Left ventricle myocardium superior (tissue), 1 donor: ENCODE measurements at regions not wholly inside any gene's neighbourhood (a gene's known extent, or its start where the extent isn't known, plus 50 kb on each side); places are given as distances from the start of the nearest gene placed in this dataset.

Experiments
- ATAC-seq: fragments of 200-7000 bp; cut with Tn5 transposase; one replicate; pipeline ENCODE4 v1.9.1; 2020; ENCODE audit warnings: mild to moderate bottlenecking, moderate library complexity
- DNase-seq: peaks from one replicate; pipeline ENCODE4 v3.0.0-alpha.2; 2020
- intact Hi-C: fragments of 100-400 bp; cut with micrococcal nuclease; formaldehyde crosslinking; loops from one replicate; pipeline ENCODE4 v1.11.0; 2022
- donor health status: DM: no; HTN: yes; CAD: no; lungs with severe emphysema.

- intact Hi-C loops = no loop called here
- no peak for ATAC-seq
- no peak for DNase-seq
Observed at GRCh38 chr9:126117158-126117425, 209.5 kb upstream of the MVB12B start.

- intact Hi-C loops = no loop called here
- DNase-seq (no peak), ATAC-seq (no peak)
Observed at GRCh38 chr9:126117631-126118030, 209.0 kb upstream of the MVB12B start.

- no peak for ATAC-seq
- intact Hi-C loops = no loop called here
Observed at GRCh38 chr9:126119731-126120130, 206.9 kb upstream of the MVB12B start.

DNA sequence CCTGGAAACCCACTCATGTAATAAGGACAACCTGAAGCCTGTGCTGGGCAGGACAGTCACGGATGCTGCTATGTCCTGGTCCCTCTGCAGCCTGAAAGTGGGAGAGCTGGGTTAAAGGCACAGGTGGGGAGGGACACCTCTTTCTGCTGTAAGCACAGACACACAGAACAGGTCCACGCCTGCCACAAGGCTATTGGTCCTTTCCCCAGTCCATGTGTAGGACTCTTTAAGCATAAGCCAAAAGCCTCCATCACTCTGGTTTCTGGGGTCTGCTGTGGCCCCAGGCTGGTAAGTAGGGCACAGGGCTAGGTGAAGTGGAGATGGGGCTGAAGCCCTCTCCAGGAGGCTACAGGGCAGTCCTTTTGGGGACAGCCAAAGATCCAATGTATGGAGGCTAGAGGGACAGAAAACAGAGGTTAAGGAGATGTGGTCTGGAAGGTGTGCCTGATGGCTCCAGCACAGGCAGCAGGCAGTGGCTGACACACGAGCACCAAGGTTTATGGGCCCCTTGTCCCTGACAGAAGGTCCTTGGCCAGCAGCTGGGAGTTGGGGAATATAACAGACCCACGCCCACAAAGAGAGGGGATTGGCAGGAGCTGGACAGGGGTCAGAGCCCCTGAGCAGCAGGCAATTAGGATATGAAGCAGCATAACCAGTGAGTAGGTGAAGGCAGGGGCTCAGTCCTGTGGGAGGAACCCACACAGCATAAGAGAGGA, 203.6 kb upstream of the MVB12B start:
- ATAC-seq (no peak), DNase-seq (no peak)
- intact Hi-C loops = no loop called here

More at GRCh38 chr9:126119731-126120130, 206.9 kb upstream of the MVB12B start:
- DNase-seq = no peak

GRCh38 chr9:126123927-126124326, 202.7 kb upstream of the MVB12B start:
- DNase-seq = no peak
- ATAC-seq = no peak
- intact Hi-C loops = no loop called here

- ATAC-seq (no peak), DNase-seq (no peak)
- intact Hi-C loops = no loop called here
Observed at GRCh38 chr9:126125177-126125576, 201.5 kb upstream of the MVB12B start.

GRCh38 chr9:126125577-126125976, 201.1 kb upstream of the MVB12B start:
- intact Hi-C loops = no loop called here
- no peak for ATAC-seq
- DNase-seq = no peak

GRCh38 chr9:126125992-126126409, 200.6 kb upstream of the MVB12B start:
- DNase-seq = no peak
- intact Hi-C loops = no loop called here
- ATAC-seq = no peak

- no peak for ATAC-seq
- no peak for DNase-seq
- intact Hi-C loops = no loop called here
Observed at GRCh38 chr9:126126807-126127206, 199.8 kb upstream of the MVB12B start.

- DNase-seq = no peak
- no peak for ATAC-seq
- intact Hi-C loops = no loop called here
Observed at GRCh38 chr9:126127591-126127990, 199.0 kb upstream of the MVB12B start.

GRCh38 chr9:126128494-126129142, 198.0 kb upstream of the MVB12B start:
- intact Hi-C loops = no loop called here
- DNase-seq (no peak), ATAC-seq (no peak)

DNA sequence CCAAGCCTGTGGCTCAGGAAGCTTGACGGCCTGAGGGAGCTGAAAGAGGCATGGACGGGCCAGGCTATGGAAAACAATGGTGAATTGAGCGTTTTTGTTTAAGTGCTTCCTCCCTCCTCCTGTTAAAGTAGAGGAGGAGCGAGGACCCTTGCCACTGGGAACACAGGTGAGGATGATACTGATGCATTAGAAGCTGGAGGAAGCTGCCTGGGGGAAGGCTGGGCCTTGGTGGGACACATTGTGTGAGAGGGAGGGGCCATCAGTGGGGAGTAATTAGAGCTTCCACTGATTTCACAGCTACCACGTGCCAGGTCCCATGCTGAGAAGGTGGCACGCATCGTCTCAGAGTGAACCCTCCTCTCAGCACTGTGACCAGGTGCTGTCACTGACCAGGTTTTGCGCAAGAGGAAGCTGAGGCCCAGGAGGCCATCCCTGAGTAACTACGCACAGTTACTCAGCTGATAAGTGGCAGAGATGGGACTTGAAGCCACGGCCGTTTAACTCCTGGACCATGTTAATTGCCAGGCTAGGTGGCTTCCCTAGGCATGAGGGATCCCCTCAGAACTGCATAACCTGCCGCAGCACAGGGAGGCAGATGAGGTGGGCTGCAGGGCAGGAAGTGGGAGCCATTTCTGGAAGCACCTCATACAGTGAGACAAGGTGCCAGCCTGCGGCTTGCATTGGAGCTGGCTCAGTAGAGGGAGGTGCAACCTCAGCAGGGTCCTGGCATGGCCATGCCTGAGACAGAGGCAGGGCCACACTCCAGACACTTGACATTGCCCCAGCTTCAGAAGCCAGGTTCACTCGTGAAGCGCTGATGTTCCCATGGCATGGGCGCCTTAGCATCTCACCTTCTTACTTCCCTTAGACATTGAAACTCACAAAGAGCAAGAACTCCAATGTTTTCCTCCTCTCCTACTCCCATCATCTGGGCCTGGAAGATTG, 195.3 kb upstream of the MVB12B start:
- DNase-seq = no peak

DNA sequence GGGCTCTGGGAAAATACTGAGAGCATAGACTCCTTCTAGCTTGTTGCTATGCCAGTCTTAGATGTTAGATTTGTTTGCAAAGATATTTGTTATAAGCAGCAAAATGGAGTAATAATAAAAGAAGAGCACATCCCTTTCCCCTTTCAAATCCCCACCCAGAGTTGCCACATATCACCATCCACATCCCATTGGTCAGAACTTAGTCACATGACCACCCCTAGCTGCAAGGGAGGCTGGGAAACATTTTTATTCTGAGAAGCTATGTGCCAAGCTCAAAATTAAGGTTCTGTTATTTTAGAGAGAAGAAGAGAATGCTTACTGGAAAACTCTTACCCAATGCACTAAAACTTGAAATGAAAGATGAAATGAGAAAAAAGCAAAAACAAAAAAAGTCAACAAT, 193.9 kb upstream of the MVB12B start:
- ATAC-seq (no peak), DNase-seq (no peak)
- intact Hi-C loops = no loop called here

More for the DNA sequence above, 195.3 kb upstream of the MVB12B start:
- intact Hi-C loops = no loop called here
- ATAC-seq = no peak

- peak; percentile 84 for ATAC-seq
- no peak for DNase-seq
- intact Hi-C loops = no loop called here
Observed at GRCh38 chr9:126144196-126144595, 182.4 kb upstream of the MVB12B start.

GRCh38 chr9:126144603-126145456, 181.8 kb upstream of the MVB12B start:
- DNase-seq = no peak
- intact Hi-C loops = no loop called here
- ATAC-seq = peak; percentile 84

GRCh38 chr9:126145887-126146253, 180.8 kb upstream of the MVB12B start:
- DNase-seq = no peak
- intact Hi-C loops = no loop called here
- no peak for ATAC-seq

DNA sequence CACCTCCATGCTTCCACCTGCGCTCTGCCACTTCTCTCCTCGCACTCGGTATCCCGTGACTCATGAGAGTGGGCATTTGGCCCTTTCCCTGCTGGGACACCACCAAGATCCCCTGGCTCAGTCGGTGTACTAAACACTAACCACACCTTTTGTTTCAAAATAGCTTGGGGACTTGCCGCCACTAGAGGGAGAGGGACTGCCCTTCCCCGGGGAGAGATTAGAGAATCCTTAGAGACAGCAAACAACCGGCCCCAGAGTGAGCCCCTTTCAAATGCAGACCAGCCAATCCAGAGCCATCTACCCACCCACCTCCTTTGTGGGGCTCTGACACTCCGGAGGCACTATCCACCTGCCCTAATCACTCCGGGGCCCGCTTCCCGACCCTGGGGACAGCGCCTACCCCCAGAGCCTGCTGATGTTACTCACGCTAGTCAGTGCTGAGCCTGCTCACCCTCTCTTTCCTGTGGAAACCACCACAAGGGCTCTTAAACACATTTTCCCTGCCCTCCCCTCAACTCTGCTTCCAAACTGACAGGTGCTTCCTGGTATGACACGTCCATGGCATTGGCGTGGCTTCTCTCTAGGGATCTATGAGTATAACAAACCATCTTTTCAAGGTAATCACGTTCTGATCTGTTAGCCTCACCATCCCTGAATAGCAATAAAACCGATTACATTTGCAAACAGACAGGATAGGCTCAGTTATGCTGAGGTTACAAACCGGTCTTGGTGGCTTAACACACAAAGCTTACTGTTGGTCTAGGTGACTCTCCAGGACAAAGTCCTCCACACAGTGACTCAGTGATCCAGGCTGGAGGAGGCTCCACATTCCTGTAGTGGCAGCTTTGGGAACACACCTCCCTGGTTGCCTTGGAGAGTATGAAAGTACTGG, 180.1 kb upstream of the MVB12B start:
- ATAC-seq (peak; percentile 72), DNase-seq (no peak)
- intact Hi-C loops = no loop called here

GRCh38 chr9:126147186-126147935, 179.3 kb upstream of the MVB12B start:
- intact Hi-C loops = no loop called here
- no peak for ATAC-seq
- no peak for DNase-seq
